Mucosa of descending colon (tissue), 3 donors: ENCODE measurements at regions not wholly inside any gene's neighbourhood (a gene's known extent, or its start where the extent isn't known, plus 50 kb on each side); places are given as distances from the start of the nearest gene placed in this dataset.

Experiments
- ATAC-seq: fragments of 200-7000 bp; cut with Tn5 transposase; one replicate; pipeline ENCODE4 v1.9.1; 2020; ENCODE audit warnings: mild to moderate bottlenecking, moderate library complexity
- DNase-seq, 3 donors: peaks; one replicate each; pipeline ENCODE4 v3.0.0-alpha.2; 2020
- H3K36me3 ChIP-seq: fragments of 200-600 bp; one replicate; pipeline ENCODE4 v1.8.0; 2021; ENCODE audit warnings: low read depth, mild to moderate bottlenecking
- H3K4me1 ChIP-seq: fragments of 200-600 bp; one replicate; pipeline ENCODE4 v1.8.0; 2021; ENCODE audit warnings: low read depth, mild to moderate bottlenecking
- H3K4me3 ChIP-seq: fragments of 200-600 bp; one replicate; pipeline ENCODE4 v1.8.0; 2021; ENCODE audit warnings: mild to moderate bottlenecking
- H3K9me3 ChIP-seq: fragments of 200-600 bp; one replicate; pipeline ENCODE4 v1.8.0; 2021; ENCODE audit warnings: mild to moderate bottlenecking
- CTCF ChIP-seq: fragments of 200-600 bp; IDR thresholded peaks from one replicate; pipeline ENCODE4 v1.8.0; 2022; ENCODE audit warnings: antibody characterized with exemption, mild to moderate bottlenecking
- intact Hi-C, 2 donors: fragments of 100-400 bp; cut with DNase I in 1 of 2; cut with micrococcal nuclease in 1 of 2; formaldehyde crosslinking; loops; one replicate each; pipeline versions ENCODE4 v1.11.0 to v1.11.1; 2022; cut with DNase I, micrococcal nuclease
- donor health status: DM: no; HTN: no; CAD: no; lungs with moderate emphysema.
- donor health status: DM: no; HTN: no; CAD: no.
- donor health status: DM: no; HTN: yes; CAD: no.

- Histone ChIP-seq H3K36me3 (no peaks in the 10 kb centered on the region), H3K4me3 (no peak overlapping the region), H3K9me3 (peaks cover 6% of the 10 kb centered on the region), H3K4me1 (no peaks in the 10 kb centered on the region)
- ATAC-seq (no peak), DNase-seq (no peak)
- TF ChIP-seq CTCF: no peak
- intact Hi-C loops: no loop called here
These were observed 975.2 kb upstream of the B3GALT2 start for GRCh38 chr1:194161591-194161990.

- Histone ChIP-seq H3K9me3 (peaks cover 6% of the 10 kb centered on the region), H3K4me1 (no peaks in the 10 kb centered on the region), H3K36me3 (no peaks in the 10 kb centered on the region), H3K4me3 (no peak overlapping the region)
- no peak for TF ChIP-seq CTCF
- intact Hi-C loops: no loop called here
- no peak for ATAC-seq
- no peak for DNase-seq
These were observed 973.5 kb upstream of the B3GALT2 start for GRCh38 chr1:194159941-194160340.

GRCh38 chr1:194155962-194156361, 969.5 kb upstream of the B3GALT2 start:
- intact Hi-C loops: no loop called here
- DNase-seq (no peak), ATAC-seq (no peak)
- Histone ChIP-seq H3K36me3 (no peaks in the 10 kb centered on the region), H3K9me3 (peaks cover 6% of the 10 kb centered on the region), H3K4me1 (no peaks in the 10 kb centered on the region), H3K4me3 (no peak overlapping the region)
- no peak for TF ChIP-seq CTCF

GRCh38 chr1:194151056-194151455, 964.6 kb upstream of the B3GALT2 start:
- Histone ChIP-seq H3K4me1 (no peaks in the 10 kb centered on the region), H3K4me3 (no peak overlapping the region), H3K9me3 (no peaks in the 10 kb centered on the region), H3K36me3 (no peaks in the 10 kb centered on the region)
- ATAC-seq (no peak), DNase-seq (no peak)
- intact Hi-C loops: no loop called here
- TF ChIP-seq CTCF: no peak

- Histone ChIP-seq H3K4me1 (no peaks in the 10 kb centered on the region), H3K9me3 (no peaks in the 10 kb centered on the region), H3K36me3 (no peaks in the 10 kb centered on the region), H3K4me3 (no peak overlapping the region)
- DNase-seq: no peak
- no peak for TF ChIP-seq CTCF
- intact Hi-C loops: no loop called here
- no peak for ATAC-seq
These were observed 963.8 kb upstream of the B3GALT2 start for GRCh38 chr1:194150242-194150641.

- no peak for DNase-seq
- Histone ChIP-seq H3K9me3 (no peaks in the 10 kb centered on the region), H3K4me3 (no peak overlapping the region), H3K4me1 (no peaks in the 10 kb centered on the region), H3K36me3 (no peaks in the 10 kb centered on the region)
- intact Hi-C loops: no loop called here
- ATAC-seq: no peak
- no peak for TF ChIP-seq CTCF
These were observed 946.7 kb upstream of the B3GALT2 start for GRCh38 chr1:194133152-194133551.
